H1 (cell line): ENCODE measurements at regions not wholly inside any gene's neighbourhood (a gene's known extent, or its start where the extent isn't known, plus 50 kb on each side); places are given as distances from the start of the nearest gene placed in this dataset.

ENCODE experiments used
- NRF1 ChIP-seq: IDR thresholded peaks from 2 replicates; pipeline ENCODE4 v1.6.1; 2011; ENCODE audit warnings: mild to moderate bottlenecking, low read depth, low read length, improper control_type of control experiment
- SP1 ChIP-seq: IDR thresholded peaks from 2 replicates; pipeline ENCODE4 v1.6.1; 2011; ENCODE audit warnings: low read depth, low read length
- TF ChIP-seq, protein P1 (sequence below), 3 experiments: IDR thresholded peaks; 1 replicate in 2 of 3; 2 replicates in 1 of 3; pipeline versions ENCODE4 v1.5.1 to v1.6.1; 2011; ENCODE audit warnings: low read length in 3 of 3, mild to moderate bottlenecking in 3 of 3, inconsistent platforms in 2 of 3, low read depth in 1 of 3, moderate library complexity in 1 of 3; ENCODE audit not compliant: insufficient read depth in 1 of 3; ENCODE audit errors: control extremely low read depth in 1 of 3

GRCh38 chr13:73464758-73465616 is 406.2 kb downstream of the KLF5 start:
- no peak for TF ChIP-seq NRF1
- no peak for TF ChIP-seq SP1
- TF ChIP-seq, protein P1, sequence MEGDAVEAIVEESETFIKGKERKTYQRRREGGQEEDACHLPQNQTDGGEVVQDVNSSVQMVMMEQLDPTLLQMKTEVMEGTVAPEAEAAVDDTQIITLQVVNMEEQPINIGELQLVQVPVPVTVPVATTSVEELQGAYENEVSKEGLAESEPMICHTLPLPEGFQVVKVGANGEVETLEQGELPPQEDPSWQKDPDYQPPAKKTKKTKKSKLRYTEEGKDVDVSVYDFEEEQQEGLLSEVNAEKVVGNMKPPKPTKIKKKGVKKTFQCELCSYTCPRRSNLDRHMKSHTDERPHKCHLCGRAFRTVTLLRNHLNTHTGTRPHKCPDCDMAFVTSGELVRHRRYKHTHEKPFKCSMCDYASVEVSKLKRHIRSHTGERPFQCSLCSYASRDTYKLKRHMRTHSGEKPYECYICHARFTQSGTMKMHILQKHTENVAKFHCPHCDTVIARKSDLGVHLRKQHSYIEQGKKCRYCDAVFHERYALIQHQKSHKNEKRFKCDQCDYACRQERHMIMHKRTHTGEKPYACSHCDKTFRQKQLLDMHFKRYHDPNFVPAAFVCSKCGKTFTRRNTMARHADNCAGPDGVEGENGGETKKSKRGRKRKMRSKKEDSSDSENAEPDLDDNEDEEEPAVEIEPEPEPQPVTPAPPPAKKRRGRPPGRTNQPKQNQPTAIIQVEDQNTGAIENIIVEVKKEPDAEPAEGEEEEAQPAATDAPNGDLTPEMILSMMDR (IDR thresholded peaks at IDR 0.05; ENCODE audit: control extremely low read depth in 1 of 3, insufficient read depth in 1 of 3, low read depth in 1 of 3, low read length in 3 of 3) = no peak
